ACHN (cell line): ENCODE measurements at regions not wholly inside any gene's neighbourhood (a gene's known extent, or its start where the extent isn't known, plus 50 kb on each side); places are given as distances from the start of the nearest gene placed in this dataset.
A peak's percentile ranks its signal among the peaks of the same experiment; 100 is the strongest.
"Not testable (repeated sequence)": the region's sequence is repeated elsewhere in the genome, so short reads cannot be mapped to it uniquely, and the experiment has no call there.

Experiments used
- DNase-seq: peaks from one replicate; pipeline ENCODE4 v3.0.0-alpha.2; 2015
- in situ Hi-C: cut with HindIII; loops from 2 replicates; pipeline ENCODE4 v1.10.0; 2017; ENCODE audit warnings: low sequenced_read_pairs, low pct_ligation_motif_present, low pct_unique_long_range_greater_than_20kb

DNA sequence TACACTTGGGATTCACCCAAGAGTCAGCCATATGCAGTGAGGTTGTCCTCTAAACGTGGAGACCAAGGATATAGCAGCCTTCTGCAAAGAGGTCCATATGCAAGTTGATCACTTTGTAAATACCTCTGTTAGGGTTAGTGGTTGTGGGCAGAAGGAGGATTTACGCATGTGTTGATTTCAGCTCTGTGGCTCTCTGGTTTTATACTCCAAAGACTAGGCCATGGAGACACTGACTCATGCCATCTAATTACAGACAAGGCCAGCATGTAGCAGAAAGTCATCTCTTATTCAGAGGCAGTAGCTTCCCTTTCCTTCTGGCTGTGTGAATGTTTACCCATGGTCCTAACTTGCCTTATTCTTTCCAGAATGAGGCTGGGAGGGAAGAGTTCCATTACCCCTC lies 140.9 kb upstream of the GOLGA6L4 start:
- in situ Hi-C loops, DNase-seq: not testable (repeated sequence)

- DNase-seq, in situ Hi-C loops: not testable (repeated sequence)
These were observed 138.5 kb upstream of the GOLGA6L4 start for GRCh38 chr15:84097053-84097452.

GRCh38 chr15:84098604-84099003 lies 137.0 kb upstream of the GOLGA6L4 start:
- no peak for DNase-seq
- in situ Hi-C loops = no loop called here

DNA sequence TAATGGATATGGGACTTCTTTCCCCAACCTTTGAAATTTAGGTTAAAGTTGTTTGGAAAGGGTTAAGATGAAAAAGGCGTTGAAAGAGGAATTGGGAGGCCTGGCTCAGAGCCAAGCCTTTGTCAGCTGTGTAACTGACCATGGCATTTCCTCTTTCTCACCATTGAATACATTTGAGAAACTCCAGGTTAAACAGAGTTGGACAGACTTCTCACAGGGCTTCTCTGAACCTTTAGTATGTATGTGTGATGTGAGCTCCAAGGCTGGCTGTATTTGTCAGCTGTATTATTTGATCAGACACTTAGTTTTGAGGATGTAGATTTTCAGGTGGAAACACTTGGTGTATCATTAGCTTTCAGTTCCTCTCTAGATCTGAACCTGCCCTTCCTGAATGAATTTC lies 136.4 kb upstream of the GOLGA6L4 start:
- no peak for DNase-seq
- in situ Hi-C loops = no loop called here

GRCh38 chr15:84103345-84103744 lies 132.2 kb upstream of the GOLGA6L4 start:
- DNase-seq = no peak
- in situ Hi-C loops = no loop called here

DNA sequence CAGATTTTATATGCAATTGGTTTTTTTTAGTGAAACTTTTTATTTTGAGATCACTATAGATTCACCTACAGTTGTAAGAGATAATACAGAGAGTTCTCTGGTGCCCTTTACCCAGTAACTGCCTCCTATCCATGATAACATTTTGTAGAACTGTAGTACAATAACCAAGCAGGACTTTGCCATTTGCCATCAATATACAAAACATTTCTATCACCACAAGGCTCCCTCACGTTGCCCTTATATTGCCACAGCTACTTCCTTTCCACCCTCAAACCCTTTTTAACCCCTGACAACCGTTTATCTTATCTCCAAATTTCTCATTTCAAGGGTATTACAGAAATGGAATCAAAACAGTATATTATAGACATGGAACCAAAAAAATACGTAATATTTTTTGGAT lies 130.7 kb upstream of the GOLGA6L4 start:
- in situ Hi-C loops = no loop called here
- no peak for DNase-seq

DNA sequence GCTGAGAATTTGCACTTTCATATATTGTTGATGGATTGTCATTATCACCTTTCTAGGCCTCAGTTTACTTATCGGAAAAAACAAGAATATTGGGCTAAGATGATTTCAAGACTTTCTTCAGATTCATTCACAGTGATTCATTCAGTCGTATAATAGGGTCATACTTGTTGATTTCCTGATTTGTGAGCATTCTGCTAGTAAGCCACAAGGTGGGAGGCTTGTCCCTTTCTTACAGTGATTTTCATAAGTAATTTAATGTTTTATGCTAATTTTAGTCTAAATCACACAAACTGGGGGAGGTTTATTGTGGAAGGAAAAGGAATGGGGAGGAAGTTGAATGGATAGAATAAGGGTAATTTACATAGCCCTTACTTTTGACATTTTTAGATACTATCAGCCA lies 126.8 kb upstream of the GOLGA6L4 start:
- in situ Hi-C loops = no loop called here
- peak; percentile 13 for DNase-seq

- DNase-seq = no peak
- in situ Hi-C loops = no loop called here
These were observed 124.0 kb upstream of the GOLGA6L4 start for GRCh38 chr15:84111575-84111974.

GRCh38 chr15:84112025-84112424 lies 123.5 kb upstream of the GOLGA6L4 start:
- in situ Hi-C loops = no loop called here
- no peak for DNase-seq

DNA sequence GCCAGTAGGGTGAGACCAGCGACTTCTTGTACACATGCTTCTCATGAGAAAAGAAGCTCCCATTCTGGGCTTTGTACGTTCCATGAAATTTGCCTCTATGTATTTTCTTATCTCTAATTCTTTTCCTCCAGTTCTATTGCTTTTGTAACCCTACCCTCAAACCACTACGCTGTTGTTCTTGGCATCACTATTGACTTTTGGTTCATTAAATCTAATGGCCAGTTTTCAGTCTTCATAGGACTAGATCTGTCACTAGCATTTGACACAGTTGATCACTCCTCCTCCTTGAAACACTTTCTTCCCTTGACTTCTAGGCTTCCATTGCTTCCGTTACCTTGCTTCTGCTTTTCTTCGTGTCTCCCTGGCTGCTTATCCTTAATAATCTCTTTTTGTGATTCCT lies 121.7 kb upstream of the GOLGA6L4 start:
- in situ Hi-C loops = no loop called here
- DNase-seq = no peak

DNA sequence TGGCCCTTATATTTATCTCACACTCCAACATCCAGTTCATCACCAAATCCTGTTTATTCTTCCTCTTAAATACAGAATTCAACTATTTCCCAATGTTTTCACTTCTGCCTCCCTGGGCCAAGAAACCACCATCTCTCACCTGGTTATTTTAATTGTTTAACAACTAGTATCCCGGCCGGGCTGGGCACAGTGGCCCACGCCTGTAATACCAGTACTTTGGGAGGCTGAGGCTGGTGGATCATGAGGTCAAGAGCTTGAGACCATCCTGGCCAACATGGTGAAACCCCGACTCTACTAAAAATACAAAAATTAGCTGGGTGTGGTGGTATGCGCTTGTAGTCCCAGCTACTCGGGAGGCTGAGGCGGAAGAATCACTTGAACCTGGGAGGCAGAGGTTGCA lies 120.9 kb upstream of the GOLGA6L4 start:
- DNase-seq, in situ Hi-C loops: not testable (repeated sequence)

- in situ Hi-C loops, DNase-seq: not testable (repeated sequence)
These were observed 116.2 kb upstream of the GOLGA6L4 start for GRCh38 chr15:84119351-84119750.

- in situ Hi-C loops, DNase-seq: not testable (repeated sequence)
These were observed 114.7 kb upstream of the GOLGA6L4 start for GRCh38 chr15:84120903-84121302.

DNA sequence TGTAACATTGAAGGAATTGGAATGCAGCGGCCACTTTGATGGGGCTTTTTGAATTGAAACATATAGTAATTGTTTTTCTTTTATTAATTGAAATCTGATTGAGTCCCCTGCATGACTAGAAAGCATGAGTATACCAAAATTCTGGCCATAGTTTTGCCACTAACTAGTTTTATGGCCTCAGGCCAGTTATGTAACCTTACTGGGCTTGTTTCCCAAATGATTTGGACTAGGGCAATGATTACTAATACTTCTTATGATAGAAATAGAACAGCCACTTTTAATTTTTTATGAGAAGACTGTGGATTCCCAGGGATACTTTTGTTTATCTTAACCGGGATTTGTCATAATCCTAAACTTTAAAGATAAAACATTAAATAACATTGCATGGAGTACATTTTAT lies 106.9 kb upstream of the GOLGA6L4 start:
- in situ Hi-C loops = not testable (repeated sequence)

GRCh38 chr15:84130098-84130831 lies 105.3 kb upstream of the GOLGA6L4 start:
- in situ Hi-C loops, DNase-seq: not testable (repeated sequence)

More for the DNA sequence above, 106.9 kb upstream of the GOLGA6L4 start:
- not testable (repeated sequence) for DNase-seq

GRCh38 chr15:84135931-84136456 lies 99.6 kb upstream of the GOLGA6L4 start:
- DNase-seq, in situ Hi-C loops: not testable (repeated sequence)

DNA sequence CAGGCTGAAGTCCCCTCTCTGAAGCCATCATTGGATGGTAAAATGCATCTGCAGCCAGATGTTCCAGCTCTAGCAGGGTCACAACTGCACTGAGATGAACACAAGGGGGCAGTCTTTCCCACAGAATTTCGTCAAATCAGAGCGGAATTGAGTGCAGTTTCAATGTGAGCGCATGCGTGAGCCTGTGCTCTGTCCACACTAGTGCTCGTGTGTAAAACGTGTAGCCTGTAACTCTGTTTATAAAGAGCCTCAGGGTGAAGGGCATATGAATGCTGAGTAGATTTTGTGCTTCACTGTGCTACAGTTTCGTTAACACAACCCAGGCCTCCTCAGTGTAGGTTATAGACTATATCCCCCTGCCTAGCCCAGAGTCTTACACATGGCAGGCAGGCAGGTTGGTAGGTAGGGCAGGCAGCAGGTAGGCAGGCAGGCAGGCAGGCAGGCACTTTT lies 92.7 kb upstream of the GOLGA6L4 start:
- in situ Hi-C loops = no loop called here
- DNase-seq = peak; percentile 39

GRCh38 chr15:84143753-84144314 lies 91.7 kb upstream of the GOLGA6L4 start:
- in situ Hi-C loops = no loop called here
- DNase-seq = no peak

DNA sequence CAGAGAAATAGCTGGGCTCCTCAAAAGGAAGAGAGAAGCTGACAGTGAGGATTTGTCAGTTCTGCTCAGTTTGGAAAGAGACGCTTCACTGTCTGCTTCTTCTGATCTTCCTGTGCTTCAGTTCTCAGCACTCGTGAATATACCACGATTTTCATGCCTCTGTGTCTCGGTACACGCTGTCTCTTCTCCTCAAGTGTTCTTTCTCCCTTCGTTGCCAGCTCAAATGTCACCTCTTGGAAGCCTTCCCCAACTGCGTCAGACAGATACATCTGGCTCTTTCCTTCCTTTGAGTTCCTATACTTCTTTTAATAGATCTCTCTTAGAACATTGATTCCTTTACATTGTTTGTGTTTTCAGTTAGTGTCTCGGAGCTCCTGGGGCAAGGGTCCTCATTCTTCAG lies 90.6 kb upstream of the GOLGA6L4 start:
- in situ Hi-C loops = not testable (repeated sequence)

GRCh38 chr15:84146299-84146698 lies 89.3 kb upstream of the GOLGA6L4 start:
- DNase-seq, in situ Hi-C loops: not testable (repeated sequence)

More for the DNA sequence above, 90.6 kb upstream of the GOLGA6L4 start:
- DNase-seq = not testable (repeated sequence)
